ENCODE measurements at regions not wholly inside any gene's neighbourhood (a gene's known extent, or its start where the extent isn't known, plus 50 kb on each side); places are given as distances from the start of the nearest gene placed in this dataset.

GRCh38 chr1:57898531-57898930 lies 474.7 kb upstream of the DAB1 start:
- no peaks in the 10 kb centered on the region for H3K4me1 ChIP-seq
- ATAC-seq (no peak), DNase-seq (no peak)
- intact Hi-C loops (cut with DNase I) = no loop called here
- H3K27ac ChIP-seq = no peak overlapping the region
- H3K36me3 ChIP-seq = no peaks in the 10 kb centered on the region
- H3K9me3 ChIP-seq = no peaks in the 10 kb centered on the region
- H3K4me3 ChIP-seq = no peak overlapping the region
- H3K27me3 ChIP-seq (ENCODE audit: low read depth) = no peaks in the 10 kb centered on the region
- TF ChIP-seq CTCF (IDR thresholded peaks at IDR 0.05) = no peak

- TF ChIP-seq CTCF (IDR thresholded peaks at IDR 0.05) = no peak
- no peaks in the 10 kb centered on the region for H3K4me1 ChIP-seq
- intact Hi-C loops (cut with DNase I) = no loop called here
- H3K27me3 ChIP-seq (ENCODE audit: low read depth) = no peaks in the 10 kb centered on the region
- H3K27ac ChIP-seq = no peak overlapping the region
- no peak overlapping the region for H3K4me3 ChIP-seq
- H3K9me3 ChIP-seq = no peaks in the 10 kb centered on the region
- DNase-seq (no peak), ATAC-seq (no peak)
- H3K36me3 ChIP-seq = no peaks in the 10 kb centered on the region
Observed at GRCh38 chr1:57897581-57897980, 473.7 kb upstream of the DAB1 start.

GRCh38 chr1:57894315-57894714 lies 470.5 kb upstream of the DAB1 start:
- Histone ChIP-seq H3K4me1 (no peaks in the 10 kb centered on the region), H3K4me3 (no peak overlapping the region), H3K9me3 (no peaks in the 10 kb centered on the region), H3K36me3 (no peaks in the 10 kb centered on the region), H3K27me3 (ENCODE audit: low read depth) (no peaks in the 10 kb centered on the region), H3K27ac (no peak overlapping the region)
- intact Hi-C loops (cut with DNase I) = no loop called here
- no peak for TF ChIP-seq CTCF (IDR thresholded peaks at IDR 0.05)
- DNase-seq = no peak
- no peak for ATAC-seq

- Histone ChIP-seq H3K9me3 (no peaks in the 10 kb centered on the region), H3K4me3 (no peak overlapping the region), H3K4me1 (no peaks in the 10 kb centered on the region), H3K36me3 (no peaks in the 10 kb centered on the region), H3K27me3 (ENCODE audit: low read depth) (no peaks in the 10 kb centered on the region), H3K27ac (no peak overlapping the region)
- TF ChIP-seq CTCF (IDR thresholded peaks at IDR 0.05) = no peak
- DNase-seq (no peak), ATAC-seq (no peak)
- intact Hi-C loops (cut with DNase I) = no loop called here
Observed at GRCh38 chr1:57889676-57890320, 465.9 kb upstream of the DAB1 start.

GRCh38 chr1:57887964-57888491 lies 464.2 kb upstream of the DAB1 start:
- no peak for TF ChIP-seq CTCF (IDR thresholded peaks at IDR 0.05)
- no peak overlapping the region for H3K27ac ChIP-seq
- DNase-seq = no peak
- H3K4me3 ChIP-seq = no peak overlapping the region
- H3K36me3 ChIP-seq = no peaks in the 10 kb centered on the region
- no peak for ATAC-seq
- H3K4me1 ChIP-seq = no peaks in the 10 kb centered on the region
- no peaks in the 10 kb centered on the region for H3K27me3 ChIP-seq (ENCODE audit: low read depth)
- no peaks in the 10 kb centered on the region for H3K9me3 ChIP-seq
- intact Hi-C loops (cut with DNase I) = no loop called here
